ENCODE measurements at regions not wholly inside any gene's neighbourhood (a gene's known extent, or its start where the extent isn't known, plus 50 kb on each side); places are given as distances from the start of the nearest gene placed in this dataset.
"Not testable (repeated sequence)": the region's sequence is repeated elsewhere in the genome, so short reads cannot be mapped to it uniquely, and the experiment has no call there.

GRCh38 chr12:127966331-127966730 lies 300.6 kb upstream of the TMEM132C start:
- ATAC-seq (no peak), DNase-seq (no peak)
- intact Hi-C loops (cut with micrococcal nuclease): no loop called here

- ATAC-seq (no peak), DNase-seq (no peak)
- intact Hi-C loops (cut with micrococcal nuclease): no loop called here
Measured at GRCh38 chr12:127970491-127970890, 296.5 kb upstream of the TMEM132C start.

GRCh38 chr12:127980585-127980984 lies 286.4 kb upstream of the TMEM132C start:
- DNase-seq: no peak
- ATAC-seq: no peak
- intact Hi-C loops (cut with micrococcal nuclease): no loop called here

- intact Hi-C loops (cut with micrococcal nuclease): no loop called here
Measured at GRCh38 chr12:127981875-127982274, 285.1 kb upstream of the TMEM132C start.

GRCh38 chr12:127983213-127983791 lies 283.7 kb upstream of the TMEM132C start:
- intact Hi-C loops (cut with micrococcal nuclease); ATAC-seq; DNase-seq: not testable (repeated sequence)

More at GRCh38 chr12:127981875-127982274, 285.1 kb upstream of the TMEM132C start:
- DNase-seq (no peak), ATAC-seq (no peak)

- ATAC-seq (no peak), DNase-seq (no peak)
- intact Hi-C loops (cut with micrococcal nuclease): no loop called here
Measured at GRCh38 chr12:127984386-127985055, 282.4 kb upstream of the TMEM132C start.

GRCh38 chr12:127987199-127987901 lies 279.6 kb upstream of the TMEM132C start:
- no peak for DNase-seq
- intact Hi-C loops (cut with micrococcal nuclease): no loop called here
- ATAC-seq: no peak

- no peak for ATAC-seq
- intact Hi-C loops (cut with micrococcal nuclease): no loop called here
- no peak for DNase-seq
Measured at GRCh38 chr12:127991485-127991884, 275.5 kb upstream of the TMEM132C start.

GRCh38 chr12:127998988-127999387 lies 268.0 kb upstream of the TMEM132C start:
- no peak for ATAC-seq
- DNase-seq: no peak
- intact Hi-C loops (cut with micrococcal nuclease): no loop called here

- no peak for ATAC-seq
- no peak for DNase-seq
- intact Hi-C loops (cut with micrococcal nuclease): no loop called here
Measured at GRCh38 chr12:128004383-128004938, 262.5 kb upstream of the TMEM132C start.

- DNase-seq (no peak), ATAC-seq (no peak)
- intact Hi-C loops (cut with micrococcal nuclease): no loop called here
Measured at GRCh38 chr12:128007250-128007649, 259.7 kb upstream of the TMEM132C start.

GRCh38 chr12:128008341-128008740 lies 258.6 kb upstream of the TMEM132C start:
- ATAC-seq (no peak), DNase-seq (no peak)
- intact Hi-C loops (cut with micrococcal nuclease): no loop called here

GRCh38 chr12:128009108-128009507 lies 257.9 kb upstream of the TMEM132C start:
- DNase-seq (no peak), ATAC-seq (no peak)
- intact Hi-C loops (cut with micrococcal nuclease): no loop called here

- DNase-seq (no peak), ATAC-seq (no peak)
- intact Hi-C loops (cut with micrococcal nuclease): no loop called here
Measured at GRCh38 chr12:128012110-128012509, 254.9 kb upstream of the TMEM132C start.

- intact Hi-C loops (cut with micrococcal nuclease): no loop called here
- DNase-seq (no peak), ATAC-seq (no peak)
Measured at GRCh38 chr12:128015276-128015675, 251.7 kb upstream of the TMEM132C start.

GRCh38 chr12:128018067-128018466 lies 248.9 kb upstream of the TMEM132C start:
- no peak for ATAC-seq
- DNase-seq: no peak
- intact Hi-C loops (cut with micrococcal nuclease): no loop called here

- intact Hi-C loops (cut with micrococcal nuclease): no loop called here
- no peak for DNase-seq
- ATAC-seq: no peak
Measured at GRCh38 chr12:128019996-128020544, 246.9 kb upstream of the TMEM132C start.

- ATAC-seq (no peak), DNase-seq (no peak)
- intact Hi-C loops (cut with micrococcal nuclease): no loop called here
Measured at GRCh38 chr12:128021561-128021960, 245.4 kb upstream of the TMEM132C start.

GRCh38 chr12:128025589-128026245 lies 241.3 kb upstream of the TMEM132C start:
- DNase-seq: no peak
- no peak for ATAC-seq
- intact Hi-C loops (cut with micrococcal nuclease): no loop called here
